Gastrocnemius medialis (tissue), 4 donors: ENCODE measurements at regions not wholly inside any gene's neighbourhood (a gene's known extent, or its start where the extent isn't known, plus 50 kb on each side); places are given as distances from the start of the nearest gene placed in this dataset.
"Not testable (repeated sequence)": the region's sequence is repeated elsewhere in the genome, so short reads cannot be mapped to it uniquely, and the experiment has no call there.

Source experiments
- ATAC-seq, 2 donors: fragments of 150-250 bp; one replicate each; pipeline ENCODE4 v1.9.1; 2016
- DNase-seq, 2 donors: peaks; one replicate each; pipeline ENCODE4 v3.0.0-alpha.2; 2019
- H3K27ac ChIP-seq, 4 donors: fragments of 200-600 bp; sonication (generic); 1 replicate in 1 of 4; 2 replicates in 3 of 4; pipeline ENCODE4 v1.5.1; 2016 to 2018; ENCODE audit warnings: mild to moderate bottlenecking in 2 of 4, moderate library complexity in 1 of 4
- H3K27me3 ChIP-seq, 3 donors: fragments of 200-600 bp; sonication (generic) in 2 of 3; 1 replicate in 1 of 3; 2 replicates in 2 of 3; pipeline versions ENCODE4 v1.5.1 to v1.6.0; 2016 to 2019; ENCODE audit warnings: mild to moderate bottlenecking in 1 of 3, moderate library complexity in 1 of 3
- H3K36me3 ChIP-seq, 2 donors: fragments of 200-600 bp; sonication (generic) in 1 of 2; one replicate each; pipeline ENCODE4 v1.5.1; 2017 to 2018
- H3K4me1 ChIP-seq, 2 donors: fragments of 200-600 bp; sonication (generic) in 1 of 2; one replicate each; pipeline ENCODE4 v1.5.1; 2016 to 2017; ENCODE audit warnings: mild to moderate bottlenecking in 2 of 2
- H3K4me3 ChIP-seq, 4 donors: fragments of 200-600 bp; sonication (generic) in 3 of 4; 1 replicate in 1 of 4; 2 replicates in 3 of 4; pipeline ENCODE4 v1.5.1; 2016 to 2019; ENCODE audit warnings: mild to moderate bottlenecking in 2 of 4
- H3K9me3 ChIP-seq, 3 donors: fragments of 200-600 bp; sonication (generic) in 2 of 3; 1 replicate in 1 of 3; 2 replicates in 2 of 3; pipeline ENCODE4 v1.5.1; 2016 to 2019
- POLR2A ChIP-seq, 2 donors: fragments of 450-650 bp; IDR thresholded peaks; one replicate each; pipeline ENCODE4 v1.6.1; 2017; ENCODE audit warnings: antibody characterized with exemption in 2 of 2, mild to moderate bottlenecking in 2 of 2, moderate library complexity in 2 of 2
- in situ Hi-C, 4 donors: fragments of 200-750 bp; cut with MboI; loops; one replicate each; pipeline versions ENCODE4 v1.15.0 to v1.8.0; 2017; ENCODE audit warnings: low sequenced_read_pairs in 4 of 4
- intact Hi-C: fragments of 100-400 bp; cut with DNase I; formaldehyde crosslinking; loops from one replicate; pipeline ENCODE4 v1.15.1; 2023; ENCODE audit warnings: low total_unique reads
- TF ChIP-seq, protein P1 (sequence below), 5 experiments: fragments of 450-650 bp in 3 of 5; fragments of 200-600 bp in 2 of 5; sonication (generic) in 2 of 5; IDR thresholded peaks in 4 of 5; conservative IDR thresholded peaks in 1 of 5; 1 replicate in 4 of 5; 2 replicates in 1 of 5; pipeline ENCODE4 v1.5.1; 2016 to 2019; ENCODE audit warnings: antibody characterized with exemption in 5 of 5, mild to moderate bottlenecking in 3 of 5, moderate library complexity in 3 of 5

DNA sequence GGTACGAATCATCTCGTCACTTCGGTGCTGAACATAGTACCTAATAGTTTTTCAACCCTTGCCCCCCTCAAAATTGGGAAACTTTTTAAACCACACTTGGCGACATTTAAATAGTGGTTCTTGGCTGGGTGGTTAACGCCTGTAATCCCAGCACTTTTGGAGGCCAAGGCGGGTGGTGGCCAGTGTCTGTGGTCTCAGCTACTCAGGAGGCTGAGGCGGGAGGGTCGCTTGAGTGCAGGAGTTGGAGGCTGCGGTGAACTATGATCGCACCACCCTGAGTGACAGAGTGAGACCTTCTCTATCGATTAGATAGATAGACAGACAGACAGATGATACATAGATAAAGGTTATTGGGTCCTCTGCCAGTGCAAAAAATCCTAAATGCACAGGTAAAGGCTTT lies 55.5 kb upstream of the RASAL2 start:
- DNase-seq = no peak
- ATAC-seq = no peak
- Histone ChIP-seq H3K4me1 (peaks cover 19 to 37% of the 10 kb centered on the region in 2 donors), H3K4me3 (peak overlapping the region; percentile 61 to 92 (median 87)), H3K9me3 (no peaks in the 10 kb centered on the region), H3K27me3 (no peaks in the 10 kb centered on the region), H3K27ac (peak overlapping the region; percentile 80 to 89 (median 83)), H3K36me3 (no peaks in the 10 kb centered on the region)
- intact Hi-C loops (loop anchor here (2.0 to 5.0 kb wide), 2 partner anchors 56 to 91 kb away; partner anchors contain the start of gene RASAL2), in situ Hi-C loops (loop anchor here in 2 of 4 donors (10.0 to 25.0 kb wide), 3 partner anchors 74 to 249 kb away; no protein-coding TSS in a partner anchor)
- TF ChIP-seq, protein P1, sequence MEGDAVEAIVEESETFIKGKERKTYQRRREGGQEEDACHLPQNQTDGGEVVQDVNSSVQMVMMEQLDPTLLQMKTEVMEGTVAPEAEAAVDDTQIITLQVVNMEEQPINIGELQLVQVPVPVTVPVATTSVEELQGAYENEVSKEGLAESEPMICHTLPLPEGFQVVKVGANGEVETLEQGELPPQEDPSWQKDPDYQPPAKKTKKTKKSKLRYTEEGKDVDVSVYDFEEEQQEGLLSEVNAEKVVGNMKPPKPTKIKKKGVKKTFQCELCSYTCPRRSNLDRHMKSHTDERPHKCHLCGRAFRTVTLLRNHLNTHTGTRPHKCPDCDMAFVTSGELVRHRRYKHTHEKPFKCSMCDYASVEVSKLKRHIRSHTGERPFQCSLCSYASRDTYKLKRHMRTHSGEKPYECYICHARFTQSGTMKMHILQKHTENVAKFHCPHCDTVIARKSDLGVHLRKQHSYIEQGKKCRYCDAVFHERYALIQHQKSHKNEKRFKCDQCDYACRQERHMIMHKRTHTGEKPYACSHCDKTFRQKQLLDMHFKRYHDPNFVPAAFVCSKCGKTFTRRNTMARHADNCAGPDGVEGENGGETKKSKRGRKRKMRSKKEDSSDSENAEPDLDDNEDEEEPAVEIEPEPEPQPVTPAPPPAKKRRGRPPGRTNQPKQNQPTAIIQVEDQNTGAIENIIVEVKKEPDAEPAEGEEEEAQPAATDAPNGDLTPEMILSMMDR (IDR thresholded peaks at IDR 0.05 in 4 of 5, conservative IDR thresholded peaks at IDR 0.05 in 1 of 5) = no peak
- TF ChIP-seq POLR2A (IDR thresholded peaks at IDR 0.05) = no peak

GRCh38 chr1:178039891-178040290 lies 54.0 kb upstream of the RASAL2 start:
- TF ChIP-seq, protein P1 (IDR thresholded peaks at IDR 0.05 in 4 of 5, conservative IDR thresholded peaks at IDR 0.05 in 1 of 5) = no peak
- no peak for TF ChIP-seq POLR2A (IDR thresholded peaks at IDR 0.05)
- H3K27me3 ChIP-seq = no peaks in the 10 kb centered on the region
- no peak overlapping the region for H3K27ac ChIP-seq
- peaks cover 13 to 22% of the 10 kb centered on the region in 2 donors for H3K4me1 ChIP-seq
- H3K36me3 ChIP-seq = no peaks in the 10 kb centered on the region
- in situ Hi-C loops (loop anchor here in 2 of 4 donors (10.0 to 25.0 kb wide), 4 partner anchors 75 to 247 kb away; no protein-coding TSS in a partner anchor), intact Hi-C loops (loop anchor here (2.0 to 5.0 kb wide), 2 partner anchors 55 to 93 kb away; partner anchors contain the start of gene RASAL2)
- no peak for ATAC-seq
- no peak overlapping the region for H3K4me3 ChIP-seq
- DNase-seq = no peak
- no peaks in the 10 kb centered on the region for H3K9me3 ChIP-seq

DNA sequence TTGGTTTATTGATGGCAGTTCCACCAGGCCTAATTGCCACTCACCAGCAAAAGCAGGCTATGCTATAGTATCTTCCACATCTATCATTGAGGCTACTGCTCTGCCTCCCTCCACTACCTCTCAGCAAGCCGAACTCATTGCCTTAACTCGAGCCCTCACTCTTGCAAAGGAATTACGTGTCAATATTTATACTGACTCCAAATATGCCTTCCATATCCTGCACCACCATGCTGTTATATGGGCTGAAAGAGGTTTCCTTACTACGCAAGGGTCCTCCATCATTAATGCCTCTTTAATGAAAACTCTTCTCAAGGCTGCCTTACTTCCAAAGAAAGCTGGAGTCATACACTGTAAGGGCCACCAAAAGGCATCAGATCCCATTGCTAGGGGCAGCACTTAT lies 50.0 kb upstream of the RASAL2 start:
- not testable (repeated sequence) for H3K4me3 ChIP-seq

More for the DNA sequence above, 50.0 kb upstream of the RASAL2 start:
- in situ Hi-C loops = loop anchor here in 1 of 4 donors (10.0 to 25.0 kb wide), 2 partner anchors 89 to 243 kb away; no protein-coding TSS in a partner anchor
- DNase-seq, ATAC-seq, H3K9me3 ChIP-seq, intact Hi-C loops, H3K27me3 ChIP-seq, H3K36me3 ChIP-seq, H3K27ac ChIP-seq, H3K4me1 ChIP-seq: not testable (repeated sequence)
